HL-60 (cell line): ENCODE measurements at regions not wholly inside any gene's neighbourhood (a gene's known extent, or its start where the extent isn't known, plus 50 kb on each side); places are given as distances from the start of the nearest gene placed in this dataset.

Source experiments
- POLR2AphosphoS5 ChIP-seq: IDR thresholded peaks from 2 replicates; pipeline ENCODE4 v1.6.1; 2012; ENCODE audit warnings: low read depth
- REST ChIP-seq: IDR thresholded peaks from 2 replicates; pipeline ENCODE4 v1.6.1; 2012; ENCODE audit warnings: low read depth; ENCODE audit not compliant: insufficient replicate concordance

- no peak for TF ChIP-seq REST
- no peak for TF ChIP-seq POLR2AphosphoS5
Observed at GRCh38 chr3:72368331-72368975, 479.8 kb downstream of the SHQ1 start.
